Right ventricle myocardium inferior (tissue), 1 donor: ENCODE measurements at regions not wholly inside any gene's neighbourhood (a gene's known extent, or its start where the extent isn't known, plus 50 kb on each side); places are given as distances from the start of the nearest gene placed in this dataset.

Experiments used
- ATAC-seq: fragments of 200-7000 bp; cut with Tn5 transposase; one replicate; pipeline ENCODE4 v1.9.1; 2020; ENCODE audit warnings: mild to moderate bottlenecking, moderate library complexity
- DNase-seq: peaks from one replicate; pipeline ENCODE4 v3.0.0; 2021; ENCODE audit errors: missing footprints
- intact Hi-C: fragments of 100-400 bp; cut with DNase I; formaldehyde crosslinking; loops from one replicate; pipeline ENCODE4 v1.11.0; 2022
- donor health status: DM: no; HTN: yes; CAD: no; lungs with severe emphysema.

GRCh38 chr1:217373761-217374701, 256.9 kb downstream of the GPATCH2 start:
- ATAC-seq = no peak

GRCh38 chr1:217372049-217372970, 258.6 kb downstream of the GPATCH2 start:
- no peak for ATAC-seq
- intact Hi-C loops = no loop called here
- DNase-seq = no peak

More at GRCh38 chr1:217373761-217374701, 256.9 kb downstream of the GPATCH2 start:
- DNase-seq = no peak
- intact Hi-C loops = no loop called here

GRCh38 chr1:217370757-217371156, 260.1 kb downstream of the GPATCH2 start:
- ATAC-seq (no peak), DNase-seq (peak; percentile 55)
- intact Hi-C loops = no loop called here

GRCh38 chr1:217369996-217370551, 260.8 kb downstream of the GPATCH2 start:
- DNase-seq (no peak), ATAC-seq (no peak)
- intact Hi-C loops = no loop called here

GRCh38 chr1:217369271-217369981, 261.5 kb downstream of the GPATCH2 start:
- intact Hi-C loops = no loop called here
- ATAC-seq (no peak), DNase-seq (no peak)

GRCh38 chr1:217364220-217364619, 266.7 kb downstream of the GPATCH2 start:
- intact Hi-C loops = no loop called here
- ATAC-seq (no peak), DNase-seq (no peak)

GRCh38 chr1:217363319-217363718, 267.6 kb downstream of the GPATCH2 start:
- intact Hi-C loops = no loop called here
- ATAC-seq = no peak
- no peak for DNase-seq

- DNase-seq = no peak
- ATAC-seq = no peak
- intact Hi-C loops = no loop called here
Measured at GRCh38 chr1:217360510-217360909, 270.4 kb downstream of the GPATCH2 start.

- intact Hi-C loops = no loop called here
- no peak for DNase-seq
- no peak for ATAC-seq
Measured at GRCh38 chr1:217354895-217355294, 276.0 kb downstream of the GPATCH2 start.

- ATAC-seq (no peak), DNase-seq (no peak)
- intact Hi-C loops = no loop called here
Measured at GRCh38 chr1:217348960-217349664, 281.8 kb downstream of the GPATCH2 start.

GRCh38 chr1:217344712-217345111, 286.2 kb downstream of the GPATCH2 start:
- intact Hi-C loops = no loop called here
- no peak for DNase-seq
- ATAC-seq = no peak

- no peak for ATAC-seq
- no peak for DNase-seq
- intact Hi-C loops = no loop called here
Measured at GRCh38 chr1:217343907-217344306, 287.0 kb downstream of the GPATCH2 start.

- intact Hi-C loops = no loop called here
- ATAC-seq = no peak
- no peak for DNase-seq
Measured at GRCh38 chr1:217342105-217342504, 288.8 kb downstream of the GPATCH2 start.

- intact Hi-C loops = loop anchor here (10.0 kb wide), 1 partner anchor 582 kb away; no protein-coding TSS in a partner anchor
- ATAC-seq (no peak), DNase-seq (no peak)
Measured at GRCh38 chr1:217336724-217337123, 294.2 kb downstream of the GPATCH2 start.

- intact Hi-C loops = loop anchor here (10.0 kb wide), 1 partner anchor 579 kb away; no protein-coding TSS in a partner anchor
- DNase-seq = no peak
- ATAC-seq = no peak
Measured at GRCh38 chr1:217333939-217334338, 297.0 kb downstream of the GPATCH2 start.

- no peak for ATAC-seq
- DNase-seq = no peak
- intact Hi-C loops = loop anchor here (10.0 kb wide), 1 partner anchor 578 kb away; no protein-coding TSS in a partner anchor
Measured at GRCh38 chr1:217332431-217333065, 298.3 kb downstream of the GPATCH2 start.

GRCh38 chr1:217331698-217332097, 299.2 kb downstream of the GPATCH2 start:
- ATAC-seq = no peak
- DNase-seq = no peak
- intact Hi-C loops = loop anchor here (10.0 kb wide), 1 partner anchor 577 kb away; no protein-coding TSS in a partner anchor
